ENCODE measurements at regions not wholly inside any gene's neighbourhood (a gene's known extent, or its start where the extent isn't known, plus 50 kb on each side); places are given as distances from the start of the nearest gene placed in this dataset.
A peak's percentile ranks its signal among the peaks of the same experiment; 100 is the strongest.

GRCh38 chrX:83593634-83594294 lies 85.7 kb downstream of the POU3F4 start:
- Histone ChIP-seq H3K4me2 (no peak overlapping the region), H3K79me2 (replicated peaks; ENCODE audit: insufficient read depth) (no peaks in the 10 kb centered on the region), H3K27ac (ENCODE audit: low read depth) (no peak overlapping the region), H3K27me3 (ENCODE audit: insufficient read depth) (no peaks in the 10 kb centered on the region), H2AFZ (no peak overlapping the region), H3K4me3 (no peak overlapping the region), H3K36me3 (ENCODE audit: insufficient read depth) (no peaks in the 10 kb centered on the region), H3K4me1 (ENCODE audit: insufficient read depth) (no peaks in the 10 kb centered on the region), H4K20me1 (replicated peaks; ENCODE audit: insufficient read depth) (no peaks in the 10 kb centered on the region), H3F3A (replicated peaks; ENCODE audit: low read depth) (no peaks in the 10 kb centered on the region), H3K9me2 (ENCODE audit: insufficient read depth) (no peaks in the 10 kb centered on the region)
- Mint-ChIP-seq H3K4me1 (peaks cover 8% of the 10 kb centered on the region), H3K36me3 (ENCODE audit: low read depth) (no peaks in the 10 kb centered on the region), H3K27me3 (ENCODE audit: insufficient read depth, low read depth, poor library complexity) (no peaks in the 10 kb centered on the region), H3K9me3 (0 out of 3 replicates have a peak, but pooled peaks cover 4% of the 10 kb centered on the region), H3K4me3 (peak overlapping the region; percentile 58; the same call in 2 of the 3 replicates), H3K27ac (no peak overlapping the region)
- ATAC-seq (peak; percentile 62), DNase-seq (ENCODE audit: low spot score) (no peak)
- TF ChIP-seq NANOG (IDR thresholded peaks at IDR 0.05; ENCODE audit: borderline replicate concordance) (no peak), EZH2 (IDR thresholded peaks at IDR 0.05; ENCODE audit: low read depth, unreplicated experiment) (no peak), STAT1 (IDR thresholded peaks at IDR 0.05; ENCODE audit: unreplicated experiment) (no peak), EZH2phosphoT487 (IDR thresholded peaks at IDR 0.05; ENCODE audit: unreplicated experiment) (no peak), POLR2AphosphoS5 (IDR thresholded peaks at IDR 0.05; ENCODE audit: low read depth) (no peak), ZNF331 (CRISPR knock-in tag; IDR thresholded peaks at IDR 0.05; ENCODE audit: low read depth) (no peak), CREB1 (CRISPR knock-in tag; IDR thresholded peaks at IDR 0.05; ENCODE audit: low read depth) (no peak), REST (IDR thresholded peaks at IDR 0.05; ENCODE audit: unreplicated experiment) (no peak), ZNF114 (CRISPR knock-in tag; IDR thresholded peaks at IDR 0.05) (no peak), ZNF462 (CRISPR knock-in tag; IDR thresholded peaks at IDR 0.05) (no peak), CTCF (conservative IDR thresholded peaks at IDR 0.05; ENCODE audit: low read depth in 2 of 2) (no peak), JUNB (IDR thresholded peaks at IDR 0.05; ENCODE audit: unreplicated experiment) (no peak), ETS1 (IDR thresholded peaks at IDR 0.05) (no peak)
